Mesenchymal stem cell (in vitro differentiated cells and primary cell): ENCODE measurements at regions not wholly inside any gene's neighbourhood (a gene's known extent, or its start where the extent isn't known, plus 50 kb on each side); places are given as distances from the start of the nearest gene placed in this dataset.
A peak's percentile ranks its signal among the peaks of the same experiment; 100 is the strongest.

Experiments
- DNase-seq: peaks from one replicate; pipeline ENCODE4 v3.0.0-alpha.2; 2013
- H2AFZ ChIP-seq: one replicate; pipeline ENCODE4 v1.6.1; 2013; ENCODE audit warnings: low read depth, mild to moderate bottlenecking, control low read depth, inconsistent platforms, low read length, moderate library complexity
- H2AK5ac ChIP-seq: 2 replicates; pipeline ENCODE4 v1.6.1; 2013; ENCODE audit warnings: low read length, moderate library complexity, mild to moderate bottlenecking, inconsistent platforms; ENCODE audit not compliant: severe bottlenecking
- H2BK120ac ChIP-seq: one replicate; pipeline ENCODE4 v1.6.1; 2013; ENCODE audit warnings: low read depth, mild to moderate bottlenecking, inconsistent platforms, low read length, moderate library complexity
- H2BK12ac ChIP-seq, 2 experiments: one replicate each; pipeline ENCODE4 v1.6.1; 2013; ENCODE audit warnings: inconsistent platforms in 2 of 2, low read length in 2 of 2, mild to moderate bottlenecking in 2 of 2, moderate library complexity in 2 of 2, control low read depth in 1 of 2
- H2BK15ac ChIP-seq: one replicate; pipeline ENCODE4 v1.6.1; 2013; ENCODE audit warnings: mild to moderate bottlenecking, low read depth, inconsistent platforms; ENCODE audit not compliant: poor library complexity, severe bottlenecking
- H2BK5ac ChIP-seq: 2 replicates; pipeline ENCODE4 v1.6.1; 2013; ENCODE audit warnings: low read depth, mild to moderate bottlenecking, low read length, control low read depth, inconsistent platforms; ENCODE audit not compliant: poor library complexity, severe bottlenecking
- H3K14ac ChIP-seq, 2 experiments: one replicate each; pipeline ENCODE4 v1.6.1; 2013; ENCODE audit warnings: inconsistent platforms in 2 of 2, low read length in 2 of 2, control low read depth in 1 of 2, mild to moderate bottlenecking in 1 of 2, moderate library complexity in 1 of 2
- H3K18ac ChIP-seq, 2 experiments: one replicate each; pipeline ENCODE4 v1.6.1; 2013; ENCODE audit warnings: inconsistent platforms in 2 of 2, low read length in 2 of 2, control low read depth in 1 of 2, low read depth in 1 of 2, mild to moderate bottlenecking in 1 of 2
- H3K23ac ChIP-seq, 2 experiments: one replicate each; pipeline ENCODE4 v1.6.1; 2013; ENCODE audit warnings: inconsistent platforms in 2 of 2, low read length in 2 of 2, mild to moderate bottlenecking in 2 of 2, moderate library complexity in 2 of 2, control low read depth in 1 of 2
- H3K27ac ChIP-seq: 2 replicates; pipeline ENCODE4 v1.5.1; 2013; ENCODE audit warnings: mild to moderate bottlenecking, moderate library complexity, low read length, control low read depth, inconsistent platforms; ENCODE audit not compliant: poor library complexity, severe bottlenecking
- H3K27me3 ChIP-seq, 2 experiments: 2 replicates each; pipeline versions ENCODE4 v1.6.1 to v1.7.0; 2013; ENCODE audit warnings: low read length in 2 of 2, mild to moderate bottlenecking in 2 of 2, moderate library complexity in 2 of 2, control low read depth in 1 of 2, inconsistent platforms in 1 of 2; ENCODE audit not compliant: control insufficient read depth in 1 of 2, insufficient read depth in 1 of 2
- H3K36me3 ChIP-seq, 2 experiments: 2 replicates each; pipeline versions ENCODE4 v1.6.1 to v1.7.0; 2013; ENCODE audit warnings: low read length in 2 of 2, control low read depth in 1 of 2, inconsistent platforms in 1 of 2, low read depth in 1 of 2, mild to moderate bottlenecking in 1 of 2; ENCODE audit not compliant: insufficient read depth in 2 of 2, control insufficient read depth in 1 of 2
- H3K4ac ChIP-seq, 2 experiments: one replicate each; pipeline ENCODE4 v1.6.1; 2013; ENCODE audit warnings: inconsistent platforms in 2 of 2, low read length in 2 of 2, mild to moderate bottlenecking in 2 of 2, moderate library complexity in 2 of 2, control low read depth in 1 of 2, low read depth in 1 of 2
- H3K4me1 ChIP-seq: 2 replicates; pipeline ENCODE4 v1.6.1; 2013; ENCODE audit warnings: low read depth, low read length, control low read depth; ENCODE audit not compliant: control insufficient read depth, insufficient read depth
- H3K4me2 ChIP-seq: 2 replicates; pipeline ENCODE4 v1.6.1; 2013; ENCODE audit warnings: low read length, mild to moderate bottlenecking, inconsistent platforms; ENCODE audit not compliant: poor library complexity, severe bottlenecking
- H3K4me3 ChIP-seq, 2 experiments: 2 replicates each; pipeline versions ENCODE4 v1.5.1 to v1.7.0; 2013; ENCODE audit warnings: low read length in 2 of 2, mild to moderate bottlenecking in 2 of 2, control low read depth in 1 of 2, low read depth in 1 of 2; ENCODE audit not compliant: insufficient read depth in 1 of 2
- H3K79me1 ChIP-seq: replicated peaks from 2 replicates; pipeline ENCODE4 v1.6.1; 2013; ENCODE audit warnings: mild to moderate bottlenecking, control low read depth, low read length, inconsistent platforms; ENCODE audit not compliant: poor library complexity, severe bottlenecking
- H3K9ac ChIP-seq: 2 replicates; pipeline ENCODE4 v1.7.0; 2013; ENCODE audit warnings: mild to moderate bottlenecking, low read length, moderate library complexity
- H3K9me3 ChIP-seq: 2 replicates; pipeline ENCODE4 v1.7.0; 2013; ENCODE audit warnings: mild to moderate bottlenecking, low read length; ENCODE audit not compliant: control insufficient read depth
- H4K8ac ChIP-seq: one replicate; pipeline ENCODE4 v1.6.1; 2013; ENCODE audit warnings: inconsistent platforms, mild to moderate bottlenecking, low read length, moderate library complexity
- H4K91ac ChIP-seq: one replicate; pipeline ENCODE4 v1.6.1; 2013; ENCODE audit warnings: mild to moderate bottlenecking, low read length, inconsistent platforms
- WGBS: methylation state at CpG from one replicate; pipeline ENCODE4 v1.1.7; 2013; ENCODE audit warnings: mixed read lengths; 5-methylcytosine and 5-hydroxymethylcytosine counted together

- H3K36me3 ChIP-seq: no peaks in the 10 kb centered on the region
- no peak overlapping the region for H2BK5ac ChIP-seq
- H3K4me1 ChIP-seq: no peaks in the 10 kb centered on the region
- 95% methylated on average over 16 of the region's 16 CpGs for WGBS
- no peaks in the 10 kb centered on the region for H3K79me1 ChIP-seq
- H2BK15ac ChIP-seq: no peak overlapping the region
- no peak overlapping the region for H3K4me2 ChIP-seq
- no peaks in the 10 kb centered on the region for H3K27me3 ChIP-seq
- peaks cover 3% of the 10 kb centered on the region for H3K9me3 ChIP-seq
- no peak overlapping the region for H3K4me3 ChIP-seq
- no peak overlapping the region for H2AK5ac ChIP-seq
- no peak overlapping the region for H3K4ac ChIP-seq
- no peak overlapping the region for H4K91ac ChIP-seq
- peak overlapping the region in 1 of 2 experiments; percentile 21 for H3K18ac ChIP-seq
- DNase-seq: no peak
- H4K8ac ChIP-seq: no peak overlapping the region
- no peak overlapping the region for H2AFZ ChIP-seq
- no peak overlapping the region for H3K23ac ChIP-seq
- no peak overlapping the region for H3K27ac ChIP-seq
- no peak overlapping the region for H3K9ac ChIP-seq
- peak overlapping the region in 1 of 2 experiments; percentile 11 for H3K14ac ChIP-seq
- H2BK12ac ChIP-seq: no peak overlapping the region
- H2BK120ac ChIP-seq: no peak overlapping the region
Observed at GRCh38 chr4:156006192-156006591, 52.5 kb upstream of the CTSO start.
